ENCODE measurements at regions not wholly inside any gene's neighbourhood (a gene's known extent, or its start where the extent isn't known, plus 50 kb on each side); places are given as distances from the start of the nearest gene placed in this dataset.

DNA sequence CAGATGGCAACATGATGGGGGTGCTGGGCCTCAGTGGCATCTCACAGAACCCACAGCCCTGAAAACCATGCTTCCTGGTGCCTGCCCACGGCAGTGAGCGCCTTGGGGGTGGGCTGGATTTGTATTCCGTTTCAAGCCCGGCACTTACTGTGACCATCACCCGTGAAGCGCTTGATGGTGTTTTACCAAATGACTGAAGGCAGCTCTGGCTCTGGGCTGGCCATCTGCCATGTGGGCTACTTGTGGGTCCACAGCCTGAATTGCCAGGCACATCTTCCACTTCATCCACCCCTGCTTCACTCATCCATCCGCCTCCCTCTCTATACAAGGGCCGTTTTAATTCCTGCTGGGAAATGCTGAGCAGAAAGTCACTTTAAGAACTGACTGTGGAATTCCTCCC is 250.9 kb upstream of the GMDS start:
- H3K4me1 ChIP-seq (ENCODE audit: insufficient read depth), result no peaks in the 10 kb centered on the region
- H3K27ac ChIP-seq, result no peak overlapping the region
- no peak overlapping the region for H3K4me3 ChIP-seq
- no peaks in the 10 kb centered on the region for H3K36me3 ChIP-seq
- TF ChIP-seq POLR2A (IDR thresholded peaks at IDR 0.05), result no peak
- TF ChIP-seq EP300 (IDR thresholded peaks at IDR 0.05), result no peak
- WGBS, 3 donors, result 69 to 91% (median 84%) methylated on average over 8 of the region's 8 CpGs
- no peaks in the 10 kb centered on the region for H3K27me3 ChIP-seq
- H3K9me3 ChIP-seq, result no peaks in the 10 kb centered on the region
- DNase-seq, result no peak
- intact Hi-C loops (cut with DNase I), result no loop called here

DNA sequence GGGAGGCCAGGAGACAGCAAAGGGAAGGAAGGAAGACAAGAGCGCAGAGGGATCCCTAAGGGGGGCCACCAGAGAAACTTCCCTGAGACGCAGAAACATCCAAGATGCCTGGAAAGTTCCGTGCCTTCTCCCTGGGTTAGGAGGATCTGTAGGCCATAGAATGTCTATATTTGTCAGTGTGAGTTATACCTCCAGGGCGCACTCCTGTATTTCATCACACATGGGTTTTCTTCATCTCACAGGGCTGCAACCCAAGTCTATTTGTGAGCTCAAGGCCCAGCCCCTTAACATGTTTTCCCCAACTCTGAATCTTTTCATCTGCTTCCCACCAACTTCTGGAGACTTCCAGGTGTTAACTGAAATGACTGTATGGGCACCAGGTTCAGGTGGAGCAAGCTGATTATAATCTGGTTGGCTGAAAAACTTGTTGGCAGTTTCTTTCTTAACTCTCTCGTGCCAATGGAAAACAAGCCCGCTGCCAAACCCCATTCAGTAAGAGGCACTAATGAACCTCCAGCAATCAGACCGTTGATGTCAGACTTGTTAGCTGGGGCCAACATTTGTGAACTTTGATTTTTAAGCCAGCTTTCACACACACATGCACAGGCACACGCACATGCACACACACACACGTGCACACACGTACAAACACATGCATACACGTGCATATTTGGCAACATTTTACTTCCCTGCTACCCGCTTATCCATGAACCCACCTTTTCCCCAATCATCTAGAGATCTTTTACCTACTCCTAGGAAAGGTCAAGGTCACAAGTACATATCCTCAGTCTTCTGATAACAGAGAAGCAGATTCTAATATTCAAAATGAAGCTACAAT is 247.5 kb upstream of the GMDS start:
- Histone ChIP-seq H3K4me1 (ENCODE audit: insufficient read depth) (no peaks in the 10 kb centered on the region), H3K36me3 (no peaks in the 10 kb centered on the region), H3K27me3 (no peaks in the 10 kb centered on the region), H3K9me3 (no peaks in the 10 kb centered on the region), H3K27ac (no peak overlapping the region), H3K4me3 (no peak overlapping the region)
- DNase-seq, result no peak
- 75 to 82% (median 79%) methylated on average over 12 of the region's 12 CpGs for WGBS, 3 donors
- intact Hi-C loops (cut with DNase I), result no loop called here
- no peak for TF ChIP-seq EP300 (IDR thresholded peaks at IDR 0.05)
- TF ChIP-seq, protein P1, sequence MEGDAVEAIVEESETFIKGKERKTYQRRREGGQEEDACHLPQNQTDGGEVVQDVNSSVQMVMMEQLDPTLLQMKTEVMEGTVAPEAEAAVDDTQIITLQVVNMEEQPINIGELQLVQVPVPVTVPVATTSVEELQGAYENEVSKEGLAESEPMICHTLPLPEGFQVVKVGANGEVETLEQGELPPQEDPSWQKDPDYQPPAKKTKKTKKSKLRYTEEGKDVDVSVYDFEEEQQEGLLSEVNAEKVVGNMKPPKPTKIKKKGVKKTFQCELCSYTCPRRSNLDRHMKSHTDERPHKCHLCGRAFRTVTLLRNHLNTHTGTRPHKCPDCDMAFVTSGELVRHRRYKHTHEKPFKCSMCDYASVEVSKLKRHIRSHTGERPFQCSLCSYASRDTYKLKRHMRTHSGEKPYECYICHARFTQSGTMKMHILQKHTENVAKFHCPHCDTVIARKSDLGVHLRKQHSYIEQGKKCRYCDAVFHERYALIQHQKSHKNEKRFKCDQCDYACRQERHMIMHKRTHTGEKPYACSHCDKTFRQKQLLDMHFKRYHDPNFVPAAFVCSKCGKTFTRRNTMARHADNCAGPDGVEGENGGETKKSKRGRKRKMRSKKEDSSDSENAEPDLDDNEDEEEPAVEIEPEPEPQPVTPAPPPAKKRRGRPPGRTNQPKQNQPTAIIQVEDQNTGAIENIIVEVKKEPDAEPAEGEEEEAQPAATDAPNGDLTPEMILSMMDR (IDR thresholded peaks at IDR 0.05), result no peak
- TF ChIP-seq POLR2A (IDR thresholded peaks at IDR 0.05), result no peak

DNA sequence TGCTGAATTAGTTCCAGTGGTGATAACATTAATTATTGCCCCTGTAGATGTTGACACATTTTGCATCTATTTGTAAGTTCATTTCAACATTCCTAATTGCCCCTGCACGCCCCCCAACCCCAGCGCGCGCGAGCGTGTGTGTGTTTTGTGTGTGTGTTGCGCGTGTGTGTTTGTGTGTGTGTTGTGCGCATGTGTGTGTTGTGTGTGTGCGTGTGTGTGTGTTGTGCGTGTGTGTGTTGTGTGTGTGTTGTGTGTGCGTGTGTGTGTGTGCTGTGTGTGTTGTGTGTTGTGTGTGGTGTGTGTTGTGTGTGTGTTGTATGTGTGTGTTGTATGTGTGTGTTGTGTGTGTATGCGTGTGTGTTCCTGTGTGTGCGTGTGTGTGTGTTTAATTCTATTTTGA is 245.7 kb upstream of the GMDS start:
- Histone ChIP-seq H3K4me1 (ENCODE audit: insufficient read depth) (no peaks in the 10 kb centered on the region), H3K36me3 (no peaks in the 10 kb centered on the region), H3K9me3 (no peaks in the 10 kb centered on the region), H3K27me3 (no peaks in the 10 kb centered on the region), H3K4me3 (no peak overlapping the region), H3K27ac (no peak overlapping the region)
- intact Hi-C loops (cut with DNase I), result no loop called here
- WGBS, 3 donors, result 92 to 94% (median 94%) methylated on average over 14 of the region's 14 CpGs
- DNase-seq, result no peak
- TF ChIP-seq EP300 (IDR thresholded peaks at IDR 0.05) (no peak), POLR2A (IDR thresholded peaks at IDR 0.05) (no peak)
- TF ChIP-seq, protein P1 (IDR thresholded peaks at IDR 0.05), result no peak

DNA sequence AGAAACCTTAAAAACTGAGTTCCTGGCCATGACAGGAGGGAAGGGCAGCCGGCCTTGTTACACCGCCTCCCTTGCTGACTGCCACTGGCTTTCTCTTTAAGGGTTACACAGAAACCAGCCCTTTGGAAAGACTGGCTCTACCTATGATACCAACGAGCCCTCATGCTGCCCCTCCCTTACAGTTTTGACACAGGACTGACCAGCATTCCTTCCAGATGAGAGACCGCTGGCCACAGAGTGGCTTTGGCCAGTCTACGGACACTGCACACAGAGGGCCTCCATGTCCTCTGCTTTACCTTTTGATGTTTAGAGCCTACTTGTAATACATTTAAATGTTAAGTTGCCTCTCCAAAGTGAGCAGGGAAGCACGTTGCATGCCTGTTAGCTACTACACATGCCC is 243.2 kb upstream of the GMDS start:
- Histone ChIP-seq H3K9me3 (no peaks in the 10 kb centered on the region), H3K4me1 (ENCODE audit: insufficient read depth) (no peaks in the 10 kb centered on the region), H3K36me3 (no peaks in the 10 kb centered on the region), H3K27ac (no peak overlapping the region), H3K4me3 (no peak overlapping the region), H3K27me3 (no peaks in the 10 kb centered on the region)
- WGBS, 3 donors, result 88 to 92% (median 89%) methylated on average over 6 of the region's 6 CpGs
- intact Hi-C loops (cut with DNase I), result no loop called here
- TF ChIP-seq EP300 (IDR thresholded peaks at IDR 0.05) (no peak), POLR2A (IDR thresholded peaks at IDR 0.05) (no peak)
- TF ChIP-seq, protein P1 (IDR thresholded peaks at IDR 0.05), result no peak
- DNase-seq, result no peak

DNA sequence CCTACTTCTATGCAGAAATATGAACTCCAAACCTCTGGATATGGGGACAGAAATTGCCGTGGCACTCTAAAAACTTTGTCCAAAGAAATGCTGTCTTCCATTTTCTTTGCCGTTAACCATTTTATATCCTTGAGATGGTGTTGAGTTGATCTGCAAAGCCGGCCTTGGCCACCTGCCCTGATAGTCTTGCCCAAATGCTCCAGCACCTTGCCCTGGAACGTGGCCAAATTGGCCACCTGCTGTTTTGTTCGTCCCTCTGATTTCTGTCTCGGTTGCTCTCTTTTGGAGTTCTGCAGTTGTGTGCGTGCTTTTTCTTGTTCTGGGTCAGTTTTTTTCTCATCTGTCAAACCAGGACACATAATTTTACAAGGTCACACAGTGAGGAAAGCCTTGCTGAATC is 239.7 kb upstream of the GMDS start:
- Histone ChIP-seq H3K9me3 (no peaks in the 10 kb centered on the region), H3K36me3 (no peaks in the 10 kb centered on the region), H3K27me3 (no peaks in the 10 kb centered on the region), H3K4me3 (no peak overlapping the region), H3K4me1 (ENCODE audit: insufficient read depth) (no peaks in the 10 kb centered on the region), H3K27ac (no peak overlapping the region)
- intact Hi-C loops (cut with DNase I), result no loop called here
- WGBS, 3 donors, result 36 to 61% (median 41%) methylated on average over 7 of the region's 7 CpGs
- TF ChIP-seq, protein P1 (IDR thresholded peaks at IDR 0.05), result no peak
- no peak for TF ChIP-seq EP300 (IDR thresholded peaks at IDR 0.05)
- no peak for TF ChIP-seq POLR2A (IDR thresholded peaks at IDR 0.05)
- no peak for DNase-seq
